ENCODE measurements at regions not wholly inside any gene's neighbourhood (a gene's known extent, or its start where the extent isn't known, plus 50 kb on each side); places are given as distances from the start of the nearest gene placed in this dataset.

DNA sequence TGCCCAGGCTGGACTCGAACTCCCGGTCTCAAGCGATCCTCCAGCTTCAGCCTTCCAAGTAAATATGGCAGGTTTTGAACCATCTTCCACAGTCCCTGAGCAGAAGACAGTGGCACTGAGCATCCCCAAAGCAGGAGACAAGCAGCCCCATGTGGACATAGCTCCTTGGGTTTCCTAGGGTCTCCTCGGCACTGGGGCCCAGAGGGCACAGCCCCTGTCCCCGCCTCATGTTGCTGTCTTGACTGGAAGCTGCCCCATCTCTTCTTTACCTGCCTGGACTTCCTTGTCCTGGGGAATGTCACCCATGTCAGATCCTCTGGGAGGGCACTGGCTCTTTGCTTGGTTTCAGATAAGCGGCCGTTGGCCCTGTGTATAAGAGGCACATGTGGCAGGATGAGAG lies 263.7 kb upstream of the RAB4A start:
- TF ChIP-seq, protein P1, sequence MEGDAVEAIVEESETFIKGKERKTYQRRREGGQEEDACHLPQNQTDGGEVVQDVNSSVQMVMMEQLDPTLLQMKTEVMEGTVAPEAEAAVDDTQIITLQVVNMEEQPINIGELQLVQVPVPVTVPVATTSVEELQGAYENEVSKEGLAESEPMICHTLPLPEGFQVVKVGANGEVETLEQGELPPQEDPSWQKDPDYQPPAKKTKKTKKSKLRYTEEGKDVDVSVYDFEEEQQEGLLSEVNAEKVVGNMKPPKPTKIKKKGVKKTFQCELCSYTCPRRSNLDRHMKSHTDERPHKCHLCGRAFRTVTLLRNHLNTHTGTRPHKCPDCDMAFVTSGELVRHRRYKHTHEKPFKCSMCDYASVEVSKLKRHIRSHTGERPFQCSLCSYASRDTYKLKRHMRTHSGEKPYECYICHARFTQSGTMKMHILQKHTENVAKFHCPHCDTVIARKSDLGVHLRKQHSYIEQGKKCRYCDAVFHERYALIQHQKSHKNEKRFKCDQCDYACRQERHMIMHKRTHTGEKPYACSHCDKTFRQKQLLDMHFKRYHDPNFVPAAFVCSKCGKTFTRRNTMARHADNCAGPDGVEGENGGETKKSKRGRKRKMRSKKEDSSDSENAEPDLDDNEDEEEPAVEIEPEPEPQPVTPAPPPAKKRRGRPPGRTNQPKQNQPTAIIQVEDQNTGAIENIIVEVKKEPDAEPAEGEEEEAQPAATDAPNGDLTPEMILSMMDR (IDR thresholded peaks at IDR 0.05) = no peak
- no peak for TF ChIP-seq EP300 (IDR thresholded peaks at IDR 0.05)

All from upper lobe of left lung (tissue), 4 donors.